Fibroblast of peridontal ligament (primary cell): ENCODE measurements at regions not wholly inside any gene's neighbourhood (a gene's known extent, or its start where the extent isn't known, plus 50 kb on each side); places are given as distances from the start of the nearest gene placed in this dataset.
"Not testable (repeated sequence)": the region's sequence is repeated elsewhere in the genome, so short reads cannot be mapped to it uniquely, and the experiment has no call there.

Source experiments
- DNase-seq: peaks from one replicate; pipeline ENCODE4 v3.0.0-alpha.2; 2010; ENCODE audit errors: extremely low read depth

GRCh38 chr1:195847957-195848875 lies 760.0 kb downstream of the KCNT2 start:
- DNase-seq, result not testable (repeated sequence)

DNA sequence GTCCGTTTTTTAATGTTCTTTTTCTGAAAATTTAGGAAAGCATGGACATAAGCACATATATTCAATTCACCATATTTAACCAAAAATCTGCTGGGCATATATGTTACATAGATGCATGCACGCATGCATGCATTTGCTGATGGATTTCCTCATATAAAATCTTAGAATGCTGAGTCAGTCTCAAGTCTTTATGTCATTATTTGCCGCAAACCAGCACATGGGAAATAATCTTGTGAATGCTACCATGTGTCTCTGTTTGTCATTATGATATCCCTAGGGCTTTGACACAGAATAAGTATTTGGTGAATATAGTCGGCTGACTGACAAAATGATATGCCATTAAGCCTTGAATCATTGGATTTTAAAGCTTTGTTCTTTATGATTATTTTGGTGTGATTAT lies 776.5 kb downstream of the KCNT2 start:
- DNase-seq, result no peak

DNA sequence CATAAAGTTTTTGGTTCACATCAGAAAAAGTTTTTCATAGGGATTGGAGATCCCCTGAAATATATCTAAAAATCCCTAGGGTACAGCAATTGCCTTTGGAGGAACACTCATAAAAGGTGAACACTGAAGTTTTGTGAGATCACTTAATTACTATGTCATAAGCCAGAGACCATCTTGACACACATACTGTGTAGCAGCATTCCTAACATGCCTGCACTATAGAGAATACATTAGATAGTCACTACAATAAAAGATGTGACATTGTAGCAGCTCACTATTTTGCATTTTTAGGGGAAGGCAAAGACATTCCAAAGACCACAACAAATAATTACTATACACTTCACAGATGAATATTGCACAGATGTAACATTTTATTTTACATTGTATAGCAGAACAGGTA lies 779.9 kb downstream of the KCNT2 start:
- no peak for DNase-seq

DNA sequence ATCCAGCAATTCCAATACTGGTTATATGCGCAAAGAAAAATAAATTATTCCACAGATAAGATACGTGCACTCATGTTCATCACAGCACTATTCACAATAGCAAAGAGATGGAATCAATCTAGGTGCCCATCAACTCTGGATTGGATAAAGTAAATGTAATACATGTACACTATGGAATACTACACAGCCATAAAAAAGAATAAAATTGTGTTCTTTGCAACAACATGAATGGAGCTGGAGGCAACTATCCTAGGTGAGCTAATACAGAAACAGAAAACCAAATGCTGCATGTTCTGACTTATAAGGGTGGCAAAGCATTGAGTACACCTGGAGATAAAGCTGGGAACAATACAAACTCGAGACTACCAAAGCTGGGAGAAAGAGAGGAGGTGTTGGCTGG lies 787.3 kb downstream of the KCNT2 start:
- DNase-seq, result no peak

- no peak for DNase-seq
These were observed 802.2 kb downstream of the KCNT2 start for GRCh38 chr1:195806060-195806459.

DNA sequence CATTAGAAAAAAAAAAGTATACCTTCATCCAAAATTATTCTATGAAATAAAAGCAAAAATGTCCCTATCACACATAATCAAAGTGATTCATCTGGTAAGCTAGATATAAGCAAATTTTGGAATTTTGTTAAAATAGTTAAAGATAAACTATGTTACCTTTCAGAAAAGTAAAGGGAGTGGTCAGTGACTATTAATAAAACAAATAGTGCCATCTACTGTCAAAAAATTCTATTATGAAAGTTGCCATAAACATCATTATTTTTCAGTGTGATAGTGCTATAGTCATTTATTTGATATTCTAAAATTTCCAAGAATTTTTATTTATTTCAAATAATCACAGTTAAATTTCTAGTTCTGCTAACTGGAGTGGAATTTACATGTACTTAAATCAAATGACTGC lies 803.7 kb downstream of the KCNT2 start:
- DNase-seq, result no peak

GRCh38 chr1:195799016-195799415 lies 809.2 kb downstream of the KCNT2 start:
- DNase-seq, result no peak

DNA sequence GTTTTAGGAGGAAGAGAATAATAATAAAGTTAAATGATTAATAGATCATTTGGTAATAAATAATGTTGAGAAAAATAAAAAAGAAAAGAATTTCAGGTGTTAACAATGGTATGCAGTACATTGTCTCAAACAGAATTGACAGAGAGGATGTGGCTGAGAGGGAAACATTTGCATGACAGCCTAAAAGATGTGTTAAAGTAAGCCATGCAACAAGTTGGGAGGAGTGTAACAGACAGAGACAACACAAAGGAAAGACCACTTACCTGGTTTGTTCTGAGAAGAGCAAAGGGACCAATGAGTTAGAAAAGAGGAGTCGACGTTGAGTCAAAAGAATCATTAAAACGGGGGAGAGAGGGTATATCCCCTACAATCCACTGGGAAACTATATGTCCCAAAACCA lies 814.0 kb downstream of the KCNT2 start:
- no peak for DNase-seq

GRCh38 chr1:195791796-195792195 lies 816.4 kb downstream of the KCNT2 start:
- no peak for DNase-seq

- DNase-seq, result no peak
These were observed 817.6 kb downstream of the KCNT2 start for GRCh38 chr1:195790514-195791168.

GRCh38 chr1:195789321-195789720 lies 818.9 kb downstream of the KCNT2 start:
- peak; percentile 9 for DNase-seq

DNA sequence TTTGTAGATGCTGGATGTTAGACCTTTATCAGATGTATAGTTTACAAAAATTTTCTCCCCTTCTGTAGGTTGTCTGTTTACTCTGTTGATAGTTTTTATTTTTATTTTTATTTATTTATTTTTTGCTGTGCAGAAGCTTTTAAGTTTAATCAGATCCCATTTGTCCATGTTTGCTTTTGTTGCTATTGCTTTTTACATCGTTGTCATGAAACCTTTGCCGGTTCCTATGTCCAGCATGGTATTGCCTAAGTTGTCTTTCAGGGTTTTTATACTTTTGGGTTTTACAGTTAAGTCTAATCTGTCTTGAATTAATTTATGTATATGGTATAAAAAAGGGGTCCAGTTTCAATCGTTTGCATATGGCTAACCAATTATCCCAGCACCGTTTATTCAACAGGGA lies 819.5 kb downstream of the KCNT2 start:
- no peak for DNase-seq

DNA sequence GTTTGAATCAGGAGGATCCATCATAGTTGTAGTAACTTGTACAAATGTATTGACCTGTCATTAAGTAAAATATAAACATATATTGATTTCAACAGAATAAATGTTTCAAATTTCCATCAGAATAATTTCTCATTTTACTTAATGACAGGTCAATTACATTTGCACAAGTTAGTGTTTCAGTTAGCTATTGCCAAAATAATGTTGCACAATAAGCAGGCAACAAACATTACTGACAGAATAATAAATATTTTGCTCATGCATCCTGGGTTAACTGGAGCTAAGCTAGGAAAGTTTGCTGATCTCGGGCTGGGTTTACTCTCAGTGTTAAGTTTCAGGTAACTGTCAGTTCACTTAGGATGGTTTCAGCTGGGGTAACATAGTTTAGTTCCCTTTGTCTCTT lies 822.4 kb downstream of the KCNT2 start:
- DNase-seq, result no peak

- no peak for DNase-seq
These were observed 834.3 kb downstream of the KCNT2 start for GRCh38 chr1:195773931-195774330.

GRCh38 chr1:195769461-195769860 lies 838.8 kb downstream of the KCNT2 start:
- no peak for DNase-seq

GRCh38 chr1:195768936-195769335 lies 839.3 kb downstream of the KCNT2 start:
- no peak for DNase-seq

GRCh38 chr1:195768377-195768776 lies 839.9 kb downstream of the KCNT2 start:
- no peak for DNase-seq

DNA sequence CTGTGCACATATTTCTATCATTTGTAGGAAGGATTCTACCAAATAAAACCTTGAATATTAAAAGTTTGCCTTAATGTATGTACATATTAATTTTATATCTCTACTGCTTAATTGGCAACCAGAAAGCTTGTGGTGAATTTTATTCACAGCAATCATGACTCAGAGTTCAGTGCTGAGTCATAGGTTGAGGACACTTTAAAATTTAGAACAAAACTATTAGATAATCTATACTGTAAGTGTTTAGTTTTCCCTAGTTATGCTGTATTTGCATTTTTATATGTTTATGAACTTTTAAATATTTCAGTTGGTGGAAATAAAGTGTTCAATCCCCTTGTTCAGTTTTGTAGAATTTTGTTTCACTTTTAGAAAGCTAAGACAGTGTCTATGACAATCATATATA lies 841.5 kb downstream of the KCNT2 start:
- peak; percentile 27 for DNase-seq

DNA sequence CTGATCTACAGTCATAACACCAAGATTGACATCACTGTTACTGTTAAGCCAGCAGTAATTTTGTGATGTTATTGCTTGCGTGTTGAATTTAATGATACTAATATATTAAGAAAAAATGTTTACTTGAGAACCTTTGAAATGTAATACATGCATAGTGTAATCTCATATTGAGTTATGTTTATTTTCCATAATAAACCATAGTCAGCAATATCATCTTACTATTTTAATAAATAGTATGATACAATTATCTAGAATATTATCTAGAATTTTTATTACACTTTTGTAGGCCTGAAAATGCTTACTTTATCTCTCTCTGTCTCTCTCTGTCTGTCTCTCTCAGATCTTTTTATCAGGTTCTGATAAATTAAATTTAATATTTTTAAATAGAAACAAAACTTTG lies 843.1 kb downstream of the KCNT2 start:
- DNase-seq, result no peak

- no peak for DNase-seq
These were observed 844.3 kb downstream of the KCNT2 start for GRCh38 chr1:195763907-195764374.

DNA sequence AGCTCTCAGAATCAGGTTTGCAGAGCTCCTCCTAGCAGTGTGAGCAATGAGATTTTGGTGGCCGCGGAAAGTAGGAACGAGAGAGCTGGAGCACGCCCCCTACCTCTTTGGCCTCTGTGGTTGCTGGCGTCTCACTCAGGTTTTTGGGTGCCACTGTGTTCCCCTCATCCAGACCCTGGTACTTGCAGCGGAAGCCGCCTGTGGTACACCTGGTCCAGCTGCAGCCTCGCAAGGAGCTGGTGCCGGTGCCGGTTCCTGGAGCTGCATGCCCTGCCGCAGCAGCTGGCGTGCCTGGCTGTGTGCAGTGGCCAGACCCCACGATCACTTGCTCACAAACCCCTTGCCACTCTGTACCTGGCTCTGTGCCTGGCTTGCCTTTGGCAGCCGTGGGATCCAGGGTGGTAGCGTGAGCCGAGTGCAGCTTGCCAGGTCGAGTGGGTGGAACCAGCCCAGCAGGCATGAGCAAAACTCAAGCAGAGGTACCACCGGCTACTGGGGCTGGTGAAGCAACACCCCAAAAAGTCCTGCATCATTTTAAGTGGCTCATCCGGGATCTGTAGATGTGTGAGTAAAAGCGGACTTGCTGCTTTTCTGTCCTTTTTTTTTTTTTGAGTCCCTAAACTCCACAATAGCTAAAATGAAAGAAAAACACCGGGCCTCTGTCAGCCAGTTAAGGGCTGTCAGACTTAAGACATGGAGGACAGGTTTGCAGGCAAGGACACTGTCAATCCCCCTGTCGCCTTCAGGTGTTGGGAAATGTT lies 844.9 kb downstream of the KCNT2 start:
- DNase-seq, result no peak

- DNase-seq, result no peak
These were observed 847.1 kb downstream of the KCNT2 start for GRCh38 chr1:195761104-195761503.
